Stomach (tissue), 4 donors: ENCODE measurements at regions not wholly inside any gene's neighbourhood (a gene's known extent, or its start where the extent isn't known, plus 50 kb on each side); places are given as distances from the start of the nearest gene placed in this dataset.

ENCODE experiments used
- POLR2A ChIP-seq, 4 donors: fragments of 450-650 bp; IDR thresholded peaks; one replicate each; pipeline ENCODE4 v1.6.1; 2016; ENCODE audit warnings: antibody characterized with exemption in 4 of 4, control low read depth in 2 of 4, mild to moderate bottlenecking in 1 of 4, moderate library complexity in 1 of 4
- POLR2AphosphoS5 ChIP-seq, 3 donors: sonication (generic); formaldehyde crosslinking; IDR thresholded peaks; one replicate each; pipeline ENCODE4 v1.6.1; 2016; ENCODE audit warnings: antibody characterized with exemption in 3 of 3

DNA sequence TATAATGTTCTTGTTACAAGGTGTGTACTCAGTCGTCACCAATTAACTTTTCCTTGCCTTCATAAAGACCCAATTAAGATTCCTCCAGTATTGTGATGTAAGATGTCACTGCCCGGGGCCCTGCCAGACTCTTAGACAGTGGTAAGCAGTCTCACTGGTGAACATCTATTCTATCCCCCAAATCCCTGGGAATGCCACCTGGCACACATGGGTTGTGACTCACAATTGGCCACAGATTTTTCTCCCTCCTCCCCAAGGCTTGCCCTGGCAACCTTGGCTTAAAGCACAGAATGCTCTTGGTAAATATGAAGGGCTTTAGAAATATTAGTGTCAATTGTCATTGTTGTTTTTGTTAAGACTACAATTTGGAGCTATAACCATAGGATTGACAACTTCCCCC is 287.9 kb downstream of the ETAA1 start:
- TF ChIP-seq POLR2AphosphoS5 (IDR thresholded peaks at IDR 0.05) (no peak), POLR2A (IDR thresholded peaks at IDR 0.05) (no peak)
